GM19025 (cell line): ENCODE measurements at regions not wholly inside any gene's neighbourhood (a gene's known extent, or its start where the extent isn't known, plus 50 kb on each side); places are given as distances from the start of the nearest gene placed in this dataset.
"Not testable (repeated sequence)": the region's sequence is repeated elsewhere in the genome, so short reads cannot be mapped to it uniquely, and the experiment has no call there.

Experiments used
- ATAC-seq: cut with Tn5 transposase; IDR thresholded peaks from one replicate; pipeline ENCODE4 v1.9.1; 2021; ENCODE audit warnings: mild to moderate bottlenecking, low read depth, moderate library complexity; ENCODE audit not compliant: unreplicated experiment

- not testable (repeated sequence) for ATAC-seq
Observed at GRCh38 chr21:28008245-28008644, 984.4 kb downstream of the LTN1 start.

DNA sequence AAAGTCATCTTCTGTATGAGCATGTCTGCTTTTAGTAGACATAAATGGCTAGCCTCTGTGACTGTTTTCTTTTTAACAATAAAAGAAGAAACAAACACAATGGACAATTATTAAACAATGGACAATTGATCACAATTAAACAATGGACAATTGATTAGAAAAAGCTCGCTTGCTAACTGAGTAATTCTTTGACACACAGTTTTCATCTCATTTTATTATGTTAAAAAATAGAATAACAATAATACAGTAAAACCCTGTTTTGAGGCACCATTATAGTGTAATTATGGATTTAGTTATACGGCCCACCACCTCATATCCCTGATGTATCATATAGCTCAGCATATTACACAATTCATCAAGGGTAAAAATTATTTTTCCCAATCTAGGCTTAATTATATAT lies 989.0 kb downstream of the LTN1 start:
- not testable (repeated sequence) for ATAC-seq

GRCh38 chr21:27996906-27997305 lies 995.8 kb downstream of the LTN1 start:
- not testable (repeated sequence) for ATAC-seq

GRCh38 chr21:27984663-27985325 lies 1007.9 kb downstream of the LTN1 start:
- not testable (repeated sequence) for ATAC-seq

DNA sequence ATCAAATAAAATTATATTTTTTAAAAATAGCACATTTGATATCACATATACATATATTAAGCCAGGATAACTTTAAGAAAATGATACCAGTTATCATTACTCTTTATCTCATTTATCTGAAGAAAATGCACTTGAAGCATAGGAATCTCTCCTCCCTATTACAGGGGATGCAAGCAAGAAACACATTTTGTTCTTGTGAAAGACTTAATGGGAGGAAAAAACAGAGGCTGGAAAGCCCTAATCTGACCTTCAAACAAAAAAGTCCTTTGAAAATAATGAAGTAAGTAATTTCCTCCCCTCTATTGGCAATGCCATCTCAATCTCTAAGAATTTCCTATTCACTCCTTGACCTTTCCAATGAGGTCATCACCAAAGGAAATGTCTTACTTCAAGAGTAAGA lies 1012.6 kb upstream of the ADAMTS5 start:
- ATAC-seq, result not testable (repeated sequence)

- no peak for ATAC-seq
Observed at GRCh38 chr21:27975514-27975913, 1008.6 kb upstream of the ADAMTS5 start.

GRCh38 chr21:27974152-27974551 lies 1007.3 kb upstream of the ADAMTS5 start:
- ATAC-seq, result not testable (repeated sequence)

- not testable (repeated sequence) for ATAC-seq
Observed at GRCh38 chr21:27968240-27968639, 1001.4 kb upstream of the ADAMTS5 start.

DNA sequence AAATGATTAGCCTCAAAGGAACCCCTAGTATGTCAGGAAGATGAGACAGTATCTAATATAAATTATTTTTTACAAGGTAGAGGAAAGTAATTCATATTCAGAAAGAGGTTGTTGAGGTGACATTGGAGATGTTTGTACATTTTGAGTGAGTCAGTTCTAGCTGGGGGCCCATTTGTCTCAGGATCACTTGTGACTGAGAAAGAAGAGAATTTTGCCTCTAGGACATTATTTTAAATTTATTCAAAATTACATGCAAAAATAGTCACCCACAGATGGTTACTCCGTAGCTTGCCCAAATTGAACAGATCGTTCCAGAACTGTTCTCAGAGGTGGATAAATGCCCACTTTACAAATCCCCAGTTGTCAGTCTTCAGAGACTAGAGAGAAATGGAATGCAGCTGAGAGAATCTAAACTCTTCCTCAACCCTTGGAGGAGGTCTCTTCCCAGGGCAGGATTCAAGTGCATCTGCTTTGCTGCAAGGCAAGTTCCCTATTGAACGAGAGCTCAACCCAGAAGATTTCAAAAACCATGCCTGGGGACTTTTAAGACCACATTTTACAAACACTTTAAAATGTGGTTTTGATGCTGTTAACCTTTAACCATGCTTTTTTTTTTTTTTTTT lies 987.8 kb upstream of the ADAMTS5 start:
- no peak for ATAC-seq

DNA sequence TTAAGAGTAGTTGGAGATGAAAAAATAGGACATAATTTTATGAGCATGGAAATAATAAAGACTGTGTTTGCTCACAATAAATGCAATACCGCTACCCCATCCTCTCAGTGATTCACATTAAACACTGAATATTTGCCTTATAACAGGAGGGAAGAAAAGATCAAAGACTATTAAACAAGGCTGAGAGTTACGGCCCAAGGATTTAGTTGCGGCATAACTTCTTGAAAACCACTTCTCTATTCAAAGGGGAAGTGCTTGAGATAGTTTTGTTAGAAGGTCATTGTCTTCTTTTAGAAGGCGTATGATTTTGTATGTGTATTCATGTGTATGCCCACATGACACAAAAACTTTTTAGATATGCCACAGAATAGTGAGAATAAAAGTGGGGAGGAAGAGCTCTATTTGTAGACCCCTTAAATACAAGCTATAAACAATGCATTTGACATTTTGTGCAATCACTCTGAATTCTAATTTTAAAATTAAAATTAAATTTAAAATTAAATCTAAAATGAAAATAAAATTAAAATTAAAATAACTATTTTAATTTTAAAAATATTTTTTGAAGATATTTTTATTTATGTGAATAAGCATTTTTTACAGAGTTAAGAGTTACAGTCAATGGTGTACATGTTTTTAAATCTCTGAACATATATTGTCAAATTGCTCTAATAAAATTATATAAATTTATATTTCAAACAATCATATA lies 986.6 kb upstream of the ADAMTS5 start:
- ATAC-seq, result no peak

DNA sequence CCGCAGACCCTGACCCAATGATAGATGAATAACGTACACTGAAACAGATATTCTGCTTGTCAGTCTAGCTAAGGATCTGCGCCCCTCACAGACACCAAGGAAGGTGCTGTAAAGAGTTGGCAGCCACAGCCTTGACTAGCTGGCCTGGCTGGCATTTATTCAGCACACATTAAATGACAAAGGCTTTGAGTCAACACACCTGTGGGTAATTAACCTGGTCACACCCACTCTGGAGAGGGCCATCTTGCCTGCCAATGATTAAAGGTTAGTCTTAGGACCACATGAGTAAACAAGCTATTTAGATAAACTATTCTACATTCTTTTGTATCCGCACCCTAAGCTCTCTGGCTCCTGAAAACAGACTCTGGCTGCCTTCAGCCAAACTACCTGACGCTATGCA lies 982.2 kb upstream of the ADAMTS5 start:
- ATAC-seq, result not testable (repeated sequence)

- not testable (repeated sequence) for ATAC-seq
Observed at GRCh38 chr21:27930108-27930767, 963.4 kb upstream of the ADAMTS5 start.

DNA sequence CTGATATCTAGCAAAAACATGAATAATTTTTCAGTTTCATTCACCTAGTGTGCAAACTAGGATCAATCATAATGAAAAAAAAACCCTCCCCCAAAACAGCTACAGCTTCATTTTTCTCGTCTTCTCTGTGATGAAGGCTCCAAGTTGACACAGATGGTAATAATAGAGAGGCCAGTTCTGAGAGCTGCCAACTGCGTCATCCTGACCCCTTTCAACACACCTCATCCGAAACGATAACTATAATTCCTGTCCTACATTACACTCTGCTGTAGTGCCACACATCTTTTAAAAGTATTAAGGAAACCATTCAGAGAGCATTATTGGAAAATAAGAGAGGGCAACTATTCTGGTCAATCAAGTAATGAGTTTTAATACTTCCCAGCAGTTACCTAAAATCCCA lies 962.3 kb upstream of the ADAMTS5 start:
- ATAC-seq, result not testable (repeated sequence)

- not testable (repeated sequence) for ATAC-seq
Observed at GRCh38 chr21:27928534-27929115, 961.7 kb upstream of the ADAMTS5 start.

GRCh38 chr21:27921421-27921820 lies 954.5 kb upstream of the ADAMTS5 start:
- not testable (repeated sequence) for ATAC-seq

DNA sequence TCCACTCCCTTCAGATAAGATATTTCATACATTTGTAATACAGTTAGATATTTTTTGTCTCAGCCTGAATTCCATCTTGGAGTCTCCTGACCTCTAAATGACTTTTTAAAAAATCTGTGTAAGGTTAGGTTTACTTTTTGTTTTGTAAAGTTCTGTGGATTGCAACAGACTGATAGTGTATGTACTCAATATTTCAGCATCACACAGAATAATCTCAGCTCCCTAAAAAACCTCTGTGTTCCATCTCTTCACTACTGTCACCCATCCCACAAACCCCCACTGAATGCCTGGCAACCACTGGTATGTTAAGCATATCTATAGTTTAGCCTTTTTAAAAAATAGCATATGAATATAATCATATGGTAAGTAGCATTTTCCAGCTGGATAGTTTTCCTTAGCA lies 951.1 kb upstream of the ADAMTS5 start:
- ATAC-seq, result not testable (repeated sequence)

DNA sequence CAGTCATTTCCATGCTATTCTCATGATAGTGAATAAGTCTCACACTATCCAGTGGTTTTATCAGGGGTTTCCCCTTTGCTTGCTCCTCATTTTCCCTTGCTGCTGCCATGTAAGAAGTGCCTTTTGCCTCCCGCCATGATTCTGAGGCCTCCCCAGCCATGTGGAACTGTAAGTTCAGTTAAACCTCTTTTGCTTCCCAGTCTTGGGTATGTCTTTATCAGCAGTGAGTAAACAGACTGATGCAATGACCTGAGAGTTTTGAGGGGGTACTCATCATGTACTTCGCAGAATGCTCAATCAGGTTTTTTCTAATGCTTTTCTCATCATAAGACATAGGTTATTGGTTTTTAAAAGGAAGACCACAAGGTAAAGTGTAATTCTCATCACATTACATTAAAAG lies 949.4 kb upstream of the ADAMTS5 start:
- not testable (repeated sequence) for ATAC-seq

GRCh38 chr21:27912133-27912532 lies 945.2 kb upstream of the ADAMTS5 start:
- not testable (repeated sequence) for ATAC-seq

DNA sequence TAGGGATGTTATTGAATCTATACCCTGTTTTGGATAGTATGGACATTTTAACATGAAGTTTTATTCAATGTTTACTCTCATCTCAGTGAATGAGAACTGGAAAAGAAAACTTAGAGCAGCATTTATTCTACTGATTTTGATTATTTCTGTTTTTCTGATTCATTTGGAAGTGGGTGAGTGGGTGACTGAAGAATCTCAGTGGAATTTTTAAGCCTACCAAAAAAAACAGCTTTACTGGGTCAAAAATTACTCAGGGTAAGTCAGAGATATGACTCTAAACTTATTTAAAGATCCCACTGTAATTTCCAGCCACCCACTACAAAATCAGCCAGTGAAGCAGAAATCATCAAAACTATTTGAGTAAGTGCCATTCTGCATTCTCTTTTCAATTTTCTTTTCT lies 942.6 kb upstream of the ADAMTS5 start:
- not testable (repeated sequence) for ATAC-seq

- not testable (repeated sequence) for ATAC-seq
Observed at GRCh38 chr21:27908816-27909215, 941.9 kb upstream of the ADAMTS5 start.

DNA sequence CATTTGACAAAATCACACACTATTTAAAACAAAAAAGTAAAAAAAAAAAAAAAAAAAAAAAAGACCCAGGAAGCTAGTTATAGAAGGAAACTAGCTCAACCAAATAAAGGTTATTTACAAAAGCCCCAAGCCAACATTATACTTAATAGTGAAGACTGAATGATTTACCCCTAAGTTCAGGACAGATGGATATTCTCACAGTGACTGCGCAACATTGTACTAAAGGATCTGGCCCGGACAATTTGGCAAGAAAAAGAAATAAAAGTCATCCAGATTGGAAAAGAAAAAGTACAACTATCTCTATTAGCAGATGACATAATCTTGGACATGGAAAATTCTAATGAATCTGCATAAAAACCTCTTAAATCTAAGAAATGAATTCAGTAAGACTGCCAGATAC lies 936.0 kb upstream of the ADAMTS5 start:
- not testable (repeated sequence) for ATAC-seq
